Gastrocnemius medialis (tissue), 4 donors: ENCODE measurements at regions not wholly inside any gene's neighbourhood (a gene's known extent, or its start where the extent isn't known, plus 50 kb on each side); places are given as distances from the start of the nearest gene placed in this dataset.

Experiments used
- ATAC-seq, 2 donors: fragments of 150-250 bp; one replicate each; pipeline ENCODE4 v1.9.1; 2016
- DNase-seq, 2 donors: peaks; one replicate each; pipeline ENCODE4 v3.0.0-alpha.2; 2019
- H3K27ac ChIP-seq, 4 donors: fragments of 200-600 bp; sonication (generic); 1 replicate in 1 of 4; 2 replicates in 3 of 4; pipeline ENCODE4 v1.5.1; 2016 to 2018; ENCODE audit warnings: mild to moderate bottlenecking in 2 of 4, moderate library complexity in 1 of 4
- H3K27me3 ChIP-seq, 3 donors: fragments of 200-600 bp; sonication (generic) in 2 of 3; 1 replicate in 1 of 3; 2 replicates in 2 of 3; pipeline versions ENCODE4 v1.5.1 to v1.6.0; 2016 to 2019; ENCODE audit warnings: mild to moderate bottlenecking in 1 of 3, moderate library complexity in 1 of 3
- H3K36me3 ChIP-seq, 2 donors: fragments of 200-600 bp; sonication (generic) in 1 of 2; one replicate each; pipeline ENCODE4 v1.5.1; 2017 to 2018
- H3K4me1 ChIP-seq, 2 donors: fragments of 200-600 bp; sonication (generic) in 1 of 2; one replicate each; pipeline ENCODE4 v1.5.1; 2016 to 2017; ENCODE audit warnings: mild to moderate bottlenecking in 2 of 2
- H3K4me3 ChIP-seq, 4 donors: fragments of 200-600 bp; sonication (generic) in 3 of 4; 1 replicate in 1 of 4; 2 replicates in 3 of 4; pipeline ENCODE4 v1.5.1; 2016 to 2019; ENCODE audit warnings: mild to moderate bottlenecking in 2 of 4
- H3K9me3 ChIP-seq, 3 donors: fragments of 200-600 bp; sonication (generic) in 2 of 3; 1 replicate in 1 of 3; 2 replicates in 2 of 3; pipeline ENCODE4 v1.5.1; 2016 to 2019
- CTCF ChIP-seq, 5 experiments: fragments of 450-650 bp in 3 of 5; fragments of 200-600 bp in 2 of 5; sonication (generic) in 2 of 5; IDR thresholded peaks in 4 of 5; conservative IDR thresholded peaks in 1 of 5; 1 replicate in 4 of 5; 2 replicates in 1 of 5; pipeline ENCODE4 v1.5.1; 2016 to 2019; ENCODE audit warnings: antibody characterized with exemption in 5 of 5, mild to moderate bottlenecking in 3 of 5, moderate library complexity in 3 of 5
- POLR2A ChIP-seq, 2 donors: fragments of 450-650 bp; IDR thresholded peaks; one replicate each; pipeline ENCODE4 v1.6.1; 2017; ENCODE audit warnings: antibody characterized with exemption in 2 of 2, mild to moderate bottlenecking in 2 of 2, moderate library complexity in 2 of 2
- in situ Hi-C, 4 donors: fragments of 200-750 bp; cut with MboI; loops; one replicate each; pipeline versions ENCODE4 v1.15.0 to v1.8.0; 2017; ENCODE audit warnings: low sequenced_read_pairs in 4 of 4
- intact Hi-C: fragments of 100-400 bp; cut with DNase I; formaldehyde crosslinking; loops from one replicate; pipeline ENCODE4 v1.15.1; 2023; ENCODE audit warnings: low total_unique reads

- intact Hi-C loops: no loop called here
- ATAC-seq: no peak
- Histone ChIP-seq H3K4me3 (no peak overlapping the region), H3K27ac (no peak overlapping the region), H3K9me3 (no peaks in the 10 kb centered on the region), H3K27me3 (no peaks in the 10 kb centered on the region), H3K4me1 (no peaks in the 10 kb centered on the region), H3K36me3 (no peaks in the 10 kb centered on the region)
- no peak for DNase-seq
- in situ Hi-C loops: no loop called here
- TF ChIP-seq POLR2A (IDR thresholded peaks at IDR 0.05) (no peak), CTCF (IDR thresholded peaks at IDR 0.05 in 4 of 5, conservative IDR thresholded peaks at IDR 0.05 in 1 of 5) (no peak)
Measured at GRCh38 chr2:144948205-144948855, 428.4 kb upstream of the ZEB2 start.

- ATAC-seq (no peak), DNase-seq (no peak)
- Histone ChIP-seq H3K4me1 (no peaks in the 10 kb centered on the region), H3K27ac (no peak overlapping the region), H3K9me3 (no peaks in the 10 kb centered on the region), H3K36me3 (no peaks in the 10 kb centered on the region), H3K4me3 (no peak overlapping the region), H3K27me3 (no peaks in the 10 kb centered on the region)
- intact Hi-C loops (no loop called here), in situ Hi-C loops (no loop called here)
- no peak for TF ChIP-seq POLR2A (IDR thresholded peaks at IDR 0.05)
- no peak for TF ChIP-seq CTCF (IDR thresholded peaks at IDR 0.05 in 4 of 5, conservative IDR thresholded peaks at IDR 0.05 in 1 of 5)
Measured at GRCh38 chr2:144947709-144948037, 427.8 kb upstream of the ZEB2 start.

GRCh38 chr2:144946263-144946662, 426.3 kb upstream of the ZEB2 start:
- H3K27ac ChIP-seq: no peak overlapping the region
- no peaks in the 10 kb centered on the region for H3K4me1 ChIP-seq
- in situ Hi-C loops (no loop called here), intact Hi-C loops (no loop called here)
- no peak for TF ChIP-seq POLR2A (IDR thresholded peaks at IDR 0.05)
- TF ChIP-seq CTCF (IDR thresholded peaks at IDR 0.05 in 4 of 5, conservative IDR thresholded peaks at IDR 0.05 in 1 of 5): no peak
- DNase-seq: no peak
- no peak overlapping the region for H3K4me3 ChIP-seq
- ATAC-seq: no peak
- H3K27me3 ChIP-seq: no peaks in the 10 kb centered on the region
- H3K9me3 ChIP-seq: no peaks in the 10 kb centered on the region
- no peaks in the 10 kb centered on the region for H3K36me3 ChIP-seq

GRCh38 chr2:144944546-144945220, 424.8 kb upstream of the ZEB2 start:
- Histone ChIP-seq H3K4me3 (no peak overlapping the region), H3K4me1 (no peaks in the 10 kb centered on the region), H3K36me3 (no peaks in the 10 kb centered on the region), H3K9me3 (no peaks in the 10 kb centered on the region), H3K27ac (no peak overlapping the region), H3K27me3 (no peaks in the 10 kb centered on the region)
- intact Hi-C loops (no loop called here), in situ Hi-C loops (no loop called here)
- DNase-seq (no peak), ATAC-seq (no peak)
- TF ChIP-seq POLR2A (IDR thresholded peaks at IDR 0.05) (no peak), CTCF (IDR thresholded peaks at IDR 0.05 in 4 of 5, conservative IDR thresholded peaks at IDR 0.05 in 1 of 5) (no peak)
